ENCODE measurements at regions not wholly inside any gene's neighbourhood (a gene's known extent, or its start where the extent isn't known, plus 50 kb on each side); places are given as distances from the start of the nearest gene placed in this dataset.

DNA sequence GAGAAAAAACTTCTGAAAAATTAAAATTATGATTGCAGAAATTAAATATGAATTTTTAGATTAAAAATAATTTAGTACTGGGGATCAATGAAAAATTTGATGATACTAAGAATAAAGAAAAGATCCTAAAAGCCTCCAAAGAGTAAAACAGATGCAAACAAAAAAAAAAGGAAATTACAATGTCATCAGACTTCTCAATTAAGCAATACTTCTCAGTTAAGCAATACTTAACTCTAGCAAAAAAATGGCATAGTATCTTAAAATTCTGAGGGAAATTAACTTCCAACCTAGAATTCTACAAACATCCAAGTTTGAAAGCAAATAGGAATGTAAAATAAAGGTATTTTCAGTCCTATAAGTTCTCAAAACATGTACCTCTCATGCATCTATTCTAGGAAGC is 141.2 kb upstream of the INTU start:
- no peak for TF ChIP-seq EZH2 (IDR thresholded peaks at IDR 0.05; ENCODE audit: insufficient read depth, poor library complexity, severe bottlenecking)
- no peak for TF ChIP-seq EZH2phosphoT487 (IDR thresholded peaks at IDR 0.05; ENCODE audit: insufficient read depth, low read depth)

Measured in GM23248 (cell line).